NCI-H510A treated with DMSO at 0.1 percent for 48 hours (cell line): ENCODE measurements at regions not wholly inside any gene's neighbourhood (a gene's known extent, or its start where the extent isn't known, plus 50 kb on each side); places are given as distances from the start of the nearest gene placed in this dataset.

Experiments used
- DNase-seq: peaks from one replicate; lab custom pipeline; 2025; lab: John Stamatoyannopoulos, UW

- no peak for DNase-seq
Observed at GRCh38 chr4:32569861-32570260, 1849.7 kb downstream of the PCDH7 start.

- DNase-seq, result no peak
Observed at GRCh38 chr4:32572366-32572765, 1852.2 kb downstream of the PCDH7 start.

GRCh38 chr4:32574803-32575202, 1854.6 kb downstream of the PCDH7 start:
- no peak for DNase-seq

GRCh38 chr4:32589097-32589496, 1868.9 kb downstream of the PCDH7 start:
- no peak for DNase-seq

GRCh38 chr4:32589853-32590252, 1869.7 kb downstream of the PCDH7 start:
- no peak for DNase-seq

- no peak for DNase-seq
Observed at GRCh38 chr4:32597354-32597753, 1877.2 kb downstream of the PCDH7 start.

GRCh38 chr4:32601848-32602247, 1881.7 kb downstream of the PCDH7 start:
- DNase-seq, result no peak

GRCh38 chr4:32607978-32608377, 1887.8 kb downstream of the PCDH7 start:
- DNase-seq, result no peak

- DNase-seq, result no peak
Observed at GRCh38 chr4:32624943-32625603, 1904.9 kb downstream of the PCDH7 start.

GRCh38 chr4:32625687-32626337, 1905.6 kb downstream of the PCDH7 start:
- DNase-seq, result no peak

- no peak for DNase-seq
Observed at GRCh38 chr4:32631831-32632230, 1911.7 kb downstream of the PCDH7 start.

GRCh38 chr4:32633421-32633820, 1913.3 kb downstream of the PCDH7 start:
- no peak for DNase-seq

GRCh38 chr4:32645653-32646052, 1925.5 kb downstream of the PCDH7 start:
- no peak for DNase-seq

GRCh38 chr4:32658019-32658418, 1937.8 kb downstream of the PCDH7 start:
- no peak for DNase-seq

- no peak for DNase-seq
Observed at GRCh38 chr4:32661229-32661628, 1941.1 kb downstream of the PCDH7 start.

- no peak for DNase-seq
Observed at GRCh38 chr4:32662803-32663202, 1942.6 kb downstream of the PCDH7 start.

- no peak for DNase-seq
Observed at GRCh38 chr4:32672359-32672758, 1952.2 kb downstream of the PCDH7 start.

GRCh38 chr4:32680946-32681345, 1960.8 kb downstream of the PCDH7 start:
- no peak for DNase-seq

GRCh38 chr4:32684160-32684559, 1964.0 kb downstream of the PCDH7 start:
- DNase-seq, result no peak

GRCh38 chr4:32686123-32686522, 1966.0 kb downstream of the PCDH7 start:
- DNase-seq, result no peak

- DNase-seq, result no peak
Observed at GRCh38 chr4:32689518-32689917, 1969.3 kb downstream of the PCDH7 start.

GRCh38 chr4:32697281-32697814, 1977.2 kb downstream of the PCDH7 start:
- no peak for DNase-seq

- DNase-seq, result no peak
Observed at GRCh38 chr4:32700838-32701237, 1980.7 kb downstream of the PCDH7 start.

GRCh38 chr4:32706893-32707292, 1986.7 kb downstream of the PCDH7 start:
- no peak for DNase-seq
